ENCODE measurements at regions not wholly inside any gene's neighbourhood (a gene's known extent, or its start where the extent isn't known, plus 50 kb on each side); places are given as distances from the start of the nearest gene placed in this dataset.
A peak's percentile ranks its signal among the peaks of the same experiment; 100 is the strongest.

DNA sequence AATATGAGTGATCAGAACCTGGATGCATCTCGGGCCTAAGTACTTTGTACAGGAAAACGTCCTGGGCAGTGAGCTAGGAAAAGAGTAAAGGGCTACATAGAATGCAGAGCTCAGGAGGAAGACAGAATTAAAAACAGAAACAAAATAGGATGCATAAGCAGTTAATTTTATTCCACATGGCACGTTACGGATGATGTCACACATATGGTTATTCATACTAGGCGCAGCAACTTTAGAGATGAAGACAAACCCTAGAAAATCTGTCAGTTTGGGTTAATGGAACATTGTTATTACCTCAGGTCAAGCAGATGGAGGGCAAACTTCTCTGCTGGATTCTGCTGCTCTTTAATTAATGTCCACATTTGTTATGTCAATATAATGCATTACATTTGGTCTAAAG is 445.4 kb downstream of the ANXA1 start:
- in situ Hi-C loops (cut with MboI; ENCODE audit: low pct_unique_long_range_greater_than_20kb, low sequenced_read_pairs): no loop called here
- no peak for DNase-seq

GRCh38 chr9:73597771-73598170 is 446.1 kb downstream of the ANXA1 start:
- no peak for DNase-seq
- in situ Hi-C loops (cut with MboI; ENCODE audit: low pct_unique_long_range_greater_than_20kb, low sequenced_read_pairs): no loop called here

GRCh38 chr9:73609381-73609780 is 457.7 kb downstream of the ANXA1 start:
- in situ Hi-C loops (cut with MboI; ENCODE audit: low pct_unique_long_range_greater_than_20kb, low sequenced_read_pairs): no loop called here
- no peak for DNase-seq

DNA sequence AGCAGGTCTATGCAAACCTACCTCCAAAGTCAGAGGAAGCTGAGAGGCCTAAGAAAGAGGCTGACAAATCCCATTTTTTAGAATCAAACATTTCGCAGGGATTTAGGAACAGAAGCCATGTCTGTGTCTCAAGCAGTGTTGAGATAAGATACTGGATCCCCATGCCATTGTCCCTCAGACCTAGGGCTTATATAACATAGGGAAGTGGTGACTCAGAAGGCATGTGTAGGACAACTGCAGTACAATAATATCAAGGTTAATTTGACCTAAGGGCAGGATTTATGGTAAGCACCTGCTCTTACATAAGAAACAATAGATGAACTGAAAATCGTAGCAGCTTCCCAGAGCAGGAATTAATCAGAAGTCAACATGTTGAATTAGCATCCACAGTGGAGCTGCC is 459.4 kb downstream of the ANXA1 start:
- DNase-seq: no peak
- in situ Hi-C loops (cut with MboI; ENCODE audit: low pct_unique_long_range_greater_than_20kb, low sequenced_read_pairs): no loop called here

- in situ Hi-C loops (cut with MboI; ENCODE audit: low pct_unique_long_range_greater_than_20kb, low sequenced_read_pairs): no loop called here
Measured at GRCh38 chr9:73613092-73613701, 461.5 kb downstream of the ANXA1 start.

DNA sequence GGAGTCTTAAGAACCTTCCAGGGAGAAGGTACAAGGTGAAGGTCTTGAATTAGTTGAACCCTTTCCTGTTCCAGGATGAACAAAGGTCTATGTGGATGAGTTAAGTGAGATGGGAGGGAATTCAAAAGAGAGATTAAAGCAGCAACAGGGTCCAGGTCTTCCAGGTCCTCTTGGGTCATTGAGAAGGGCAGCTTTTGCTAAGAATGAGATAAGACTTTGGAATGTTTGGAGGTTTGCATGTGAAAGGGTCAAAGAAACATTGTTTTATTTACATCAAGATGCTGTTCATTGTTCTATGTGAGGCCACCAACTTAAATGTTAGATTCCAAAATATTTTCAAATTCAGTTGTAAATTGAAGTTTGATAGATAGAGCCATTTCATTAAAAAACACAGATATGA is 463.9 kb downstream of the ANXA1 start:
- no peak for DNase-seq
- in situ Hi-C loops (cut with MboI; ENCODE audit: low pct_unique_long_range_greater_than_20kb, low sequenced_read_pairs): no loop called here

More at GRCh38 chr9:73613092-73613701, 461.5 kb downstream of the ANXA1 start:
- DNase-seq: no peak

GRCh38 chr9:73617586-73617985 is 465.9 kb downstream of the ANXA1 start:
- in situ Hi-C loops (cut with MboI; ENCODE audit: low pct_unique_long_range_greater_than_20kb, low sequenced_read_pairs): no loop called here
- DNase-seq: no peak

GRCh38 chr9:73640971-73641370 is 489.3 kb downstream of the ANXA1 start:
- in situ Hi-C loops (cut with MboI; ENCODE audit: low pct_unique_long_range_greater_than_20kb, low sequenced_read_pairs): no loop called here
- no peak for DNase-seq

DNA sequence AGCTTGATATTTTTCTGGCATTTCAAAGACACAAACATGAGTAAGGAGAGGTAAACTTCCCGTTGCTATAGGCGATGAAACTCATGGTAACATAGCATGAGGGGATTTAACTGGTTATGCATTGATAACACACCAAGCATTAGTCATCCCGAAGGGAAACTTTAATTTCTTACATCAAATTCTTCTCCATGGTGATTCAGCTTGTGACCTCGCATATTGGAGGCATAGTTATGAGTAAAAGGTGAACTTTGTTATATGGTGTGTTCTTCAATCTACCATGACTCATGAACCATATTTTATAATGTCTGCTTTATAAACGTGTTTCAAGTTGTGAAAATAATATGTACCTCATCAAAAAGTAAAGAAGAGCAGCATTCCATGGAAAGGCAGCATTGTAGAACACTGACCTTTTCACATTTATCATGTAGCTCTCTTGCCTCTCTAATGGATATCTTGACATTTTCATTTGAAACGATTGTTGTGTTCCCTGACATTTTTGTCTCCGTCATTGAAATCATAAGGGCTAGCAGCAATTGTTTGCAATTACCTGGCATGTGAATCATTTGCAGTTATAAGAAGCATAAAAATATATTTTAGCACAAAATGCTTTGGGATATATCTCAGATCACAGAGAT is 491.8 kb downstream of the ANXA1 start:
- in situ Hi-C loops (cut with MboI; ENCODE audit: low pct_unique_long_range_greater_than_20kb, low sequenced_read_pairs): no loop called here

DNA sequence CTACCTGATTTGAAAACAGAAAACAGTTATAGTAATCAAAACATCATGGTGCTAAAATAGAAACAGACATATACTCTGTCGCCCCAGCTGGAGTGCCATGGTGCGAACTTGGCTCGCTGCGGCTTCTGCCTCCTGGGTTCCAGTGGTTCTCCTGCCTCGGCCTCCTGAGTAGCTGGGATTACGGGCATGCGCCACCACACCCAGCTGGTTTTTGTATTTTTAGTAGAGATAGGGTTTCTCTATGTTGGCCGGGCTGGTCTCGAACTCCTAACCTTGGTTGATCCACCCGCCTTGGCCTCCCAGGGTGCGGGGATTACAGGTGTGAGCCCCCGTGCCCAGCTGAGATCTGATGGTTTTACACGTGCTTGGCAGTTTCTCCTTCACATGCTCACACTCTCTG is 495.9 kb downstream of the ANXA1 start:
- in situ Hi-C loops (cut with MboI; ENCODE audit: low pct_unique_long_range_greater_than_20kb, low sequenced_read_pairs): no loop called here
- no peak for DNase-seq

More for the DNA sequence above, 491.8 kb downstream of the ANXA1 start:
- no peak for DNase-seq

GRCh38 chr9:73649552-73649951 is 497.9 kb downstream of the ANXA1 start:
- DNase-seq: no peak
- in situ Hi-C loops (cut with MboI; ENCODE audit: low pct_unique_long_range_greater_than_20kb, low sequenced_read_pairs): no loop called here

GRCh38 chr9:73655363-73655762 is 503.7 kb downstream of the ANXA1 start:
- in situ Hi-C loops (cut with MboI; ENCODE audit: low pct_unique_long_range_greater_than_20kb, low sequenced_read_pairs): no loop called here

GRCh38 chr9:73655831-73656230 is 504.2 kb downstream of the ANXA1 start:
- in situ Hi-C loops (cut with MboI; ENCODE audit: low pct_unique_long_range_greater_than_20kb, low sequenced_read_pairs): no loop called here
- DNase-seq: no peak

More at GRCh38 chr9:73655363-73655762, 503.7 kb downstream of the ANXA1 start:
- no peak for DNase-seq

DNA sequence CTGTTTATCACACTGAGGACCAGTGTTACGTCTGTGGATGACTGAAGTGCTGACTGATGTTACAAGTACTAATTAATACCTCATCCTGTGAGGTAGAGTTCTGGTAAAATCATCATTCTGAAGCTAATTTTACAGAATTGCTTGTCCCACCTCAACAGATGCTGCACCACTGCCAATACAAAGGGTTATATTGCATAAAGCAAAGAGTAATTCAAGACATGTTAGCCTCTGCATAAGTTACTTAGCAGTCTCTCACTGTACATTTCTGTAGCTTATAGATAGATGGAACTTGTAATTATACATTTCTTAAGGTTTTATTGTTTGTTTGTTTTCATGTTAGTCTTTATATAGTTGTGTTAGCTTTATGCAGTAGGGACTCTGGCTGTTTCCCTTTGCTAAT is 513.6 kb downstream of the ANXA1 start:
- DNase-seq: no peak
- in situ Hi-C loops (cut with MboI; ENCODE audit: low pct_unique_long_range_greater_than_20kb, low sequenced_read_pairs): no loop called here

DNA sequence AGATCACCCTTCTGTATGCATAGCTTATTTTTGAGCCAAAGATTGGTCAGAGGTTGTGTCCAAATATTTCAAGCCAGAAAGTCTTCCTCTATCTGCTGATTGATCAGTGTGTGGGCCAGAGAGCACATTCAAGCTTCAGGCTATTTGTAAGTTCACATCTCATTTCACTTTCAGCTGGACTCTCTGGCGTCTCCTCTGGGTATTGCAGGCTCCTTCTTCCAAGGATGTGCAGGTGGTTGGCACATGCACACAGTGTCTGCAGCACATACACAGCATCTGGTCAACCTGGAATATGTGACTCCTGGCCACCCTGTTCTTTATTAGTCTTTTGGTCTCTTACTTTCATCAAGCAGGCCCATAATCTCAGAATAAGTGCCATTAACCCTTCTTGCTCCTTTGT is 516.1 kb downstream of the ANXA1 start:
- DNase-seq: no peak
- in situ Hi-C loops (cut with MboI; ENCODE audit: low pct_unique_long_range_greater_than_20kb, low sequenced_read_pairs): no loop called here

DNA sequence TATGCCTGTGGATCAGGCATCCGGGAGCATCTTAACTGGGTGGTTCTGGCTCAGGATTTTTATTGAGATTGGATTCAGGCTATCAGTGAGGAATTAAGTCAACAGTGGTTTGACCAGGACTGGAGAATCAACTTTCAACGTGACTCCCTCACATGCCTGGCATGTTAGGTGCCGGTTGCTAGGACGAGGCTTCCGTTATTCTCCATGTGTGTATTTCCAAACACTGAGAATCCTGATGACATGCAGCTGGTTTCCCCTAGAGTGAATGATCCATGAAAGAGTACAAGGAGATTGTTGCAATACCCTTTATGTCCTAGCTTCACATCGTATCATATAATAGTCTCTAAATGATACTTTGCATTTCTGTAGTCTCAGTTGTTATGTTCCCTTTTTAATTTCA is 529.2 kb downstream of the ANXA1 start:
- in situ Hi-C loops (cut with MboI; ENCODE audit: low pct_unique_long_range_greater_than_20kb, low sequenced_read_pairs): no loop called here
- DNase-seq: no peak

GRCh38 chr9:73682789-73683188 is 531.1 kb downstream of the ANXA1 start:
- in situ Hi-C loops (cut with MboI; ENCODE audit: low pct_unique_long_range_greater_than_20kb, low sequenced_read_pairs): no loop called here
- no peak for DNase-seq

DNA sequence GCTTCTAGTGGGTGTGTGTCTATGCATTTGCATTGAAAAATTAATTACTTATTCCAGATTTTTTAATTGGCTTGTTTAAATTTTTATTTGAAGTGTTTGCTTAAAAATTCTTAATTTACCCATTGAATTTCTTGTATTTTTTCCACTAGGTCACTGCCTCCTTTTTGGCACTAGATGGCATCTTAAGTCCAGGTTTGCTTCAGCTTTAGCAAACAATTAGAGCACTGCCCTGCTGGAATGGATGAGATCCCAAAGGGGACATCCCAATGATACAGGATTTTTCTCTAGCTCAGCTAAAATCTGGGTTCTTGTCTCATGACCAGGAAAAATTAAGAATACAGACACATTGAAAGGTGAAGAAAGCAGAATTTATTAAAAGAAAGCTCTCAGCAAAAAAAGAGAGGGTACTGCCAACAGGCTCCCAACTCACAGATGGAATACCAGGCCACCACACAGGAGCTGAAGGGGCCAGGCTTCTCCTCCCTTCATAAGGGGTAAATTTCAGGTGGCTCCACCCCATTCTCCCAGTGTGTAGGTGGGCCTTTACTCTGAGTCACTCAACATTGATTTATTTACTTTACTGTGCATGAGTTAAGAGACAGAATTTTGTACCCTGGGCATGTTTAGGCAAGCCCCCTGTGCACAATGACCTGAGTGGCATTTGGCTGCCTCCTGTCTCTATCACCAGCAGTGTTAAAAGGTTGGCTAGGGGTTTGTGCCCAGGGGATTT is 532.4 kb downstream of the ANXA1 start:
- DNase-seq: peak; percentile 32
- in situ Hi-C loops (cut with MboI; ENCODE audit: low pct_unique_long_range_greater_than_20kb, low sequenced_read_pairs): no loop called here

DNA sequence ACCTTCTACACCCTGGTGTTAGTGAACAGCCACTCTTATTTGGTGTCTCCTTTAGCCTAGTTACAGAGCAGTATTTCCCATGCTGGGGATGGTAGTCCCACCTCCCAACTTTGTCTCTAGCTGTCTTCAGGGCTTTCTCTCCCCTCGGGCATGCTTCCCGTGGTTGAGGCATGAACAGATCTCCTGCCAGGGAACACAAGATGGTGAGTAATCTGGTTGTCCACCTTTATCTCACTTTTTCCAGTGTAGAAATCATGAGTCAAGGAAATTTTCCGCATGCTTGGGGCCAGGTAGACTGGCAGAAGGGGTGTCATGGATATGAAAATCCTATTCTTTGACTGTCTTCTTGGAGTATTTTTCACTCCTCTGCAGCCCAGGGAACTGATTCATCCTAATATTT is 532.9 kb downstream of the ANXA1 start:
- in situ Hi-C loops (cut with MboI; ENCODE audit: low pct_unique_long_range_greater_than_20kb, low sequenced_read_pairs): no loop called here
- no peak for DNase-seq

DNA sequence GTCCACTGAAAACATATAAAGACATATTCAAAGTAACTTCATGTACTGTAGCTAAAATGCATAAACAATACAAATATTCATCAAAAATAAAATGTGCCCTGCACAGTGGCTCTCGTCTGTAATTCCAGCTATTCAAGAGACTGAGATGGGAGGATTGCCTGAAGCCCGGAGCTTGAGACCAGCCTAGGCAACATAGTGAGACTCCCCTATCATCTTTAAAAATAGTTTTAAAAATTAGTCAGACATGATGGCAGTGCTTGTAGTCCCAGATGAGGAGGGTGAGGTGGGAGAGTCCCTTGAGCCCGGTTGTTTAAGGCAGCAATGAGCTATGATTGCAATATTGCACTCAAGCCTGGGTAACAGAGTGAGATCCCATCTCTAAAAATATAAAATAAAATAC is 534.1 kb downstream of the ANXA1 start:
- in situ Hi-C loops (cut with MboI; ENCODE audit: low pct_unique_long_range_greater_than_20kb, low sequenced_read_pairs): no loop called here
- DNase-seq: no peak

Data from KBM-7 (cell line).